ENCODE measurements at regions not wholly inside any gene's neighbourhood (a gene's known extent, or its start where the extent isn't known, plus 50 kb on each side); places are given as distances from the start of the nearest gene placed in this dataset.

DNA sequence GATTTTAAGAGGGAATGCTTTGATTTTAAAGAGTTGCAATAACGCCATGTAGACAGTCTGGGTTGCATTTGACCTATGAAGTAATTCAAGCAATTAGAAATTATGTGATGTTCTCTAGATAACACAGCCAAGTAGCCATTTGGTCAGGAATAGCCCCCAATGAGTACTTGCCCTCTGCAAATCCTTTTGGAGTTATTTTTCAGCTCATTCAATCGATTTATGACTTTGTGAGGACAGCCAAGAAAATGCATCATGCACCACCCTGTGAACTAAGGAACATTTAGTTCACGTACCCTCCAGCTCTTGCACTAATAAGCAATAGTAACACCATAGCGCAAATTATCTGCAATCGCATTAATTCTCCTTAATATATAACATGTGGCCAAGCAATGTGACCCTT lies 552.6 kb upstream of the INTU start:
- H3K27me3 Mint-ChIP-seq (ENCODE audit: low read depth): no peaks in the 10 kb centered on the region
- H3K4me1 Mint-ChIP-seq (ENCODE audit: low read depth): no peaks in the 10 kb centered on the region
- DNase-seq: no peak
- H3K4me3 Mint-ChIP-seq: no peak overlapping the region
- intact Hi-C loops (cut with micrococcal nuclease): no loop called here
- H3K36me3 Mint-ChIP-seq (ENCODE audit: low read depth): no peaks in the 10 kb centered on the region
- CTCF ChIA-PET: no interaction called here
- no peaks in the 10 kb centered on the region for H3K9me3 Mint-ChIP-seq
- H3K27ac Mint-ChIP-seq: no peak overlapping the region

DNA sequence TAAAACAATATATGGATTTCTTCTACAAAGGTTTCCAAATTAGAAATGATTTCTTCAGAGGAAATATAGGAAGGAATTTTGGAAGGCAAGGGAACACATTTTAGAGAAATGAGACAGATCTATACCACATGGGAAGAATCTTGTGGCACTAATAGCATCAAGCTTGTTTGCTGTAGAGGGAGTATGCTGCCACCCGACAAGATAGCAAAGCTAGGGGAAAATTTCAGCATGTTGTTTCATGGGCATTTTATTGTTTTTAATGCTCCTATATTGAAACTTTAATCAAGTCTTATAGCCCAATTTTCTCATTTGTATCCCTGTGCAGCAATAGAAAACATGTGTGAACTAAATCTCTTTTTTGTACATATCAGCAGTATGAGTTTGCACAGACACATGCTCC lies 551.7 kb upstream of the INTU start:
- H3K36me3 Mint-ChIP-seq (ENCODE audit: low read depth): no peaks in the 10 kb centered on the region
- CTCF ChIA-PET: no interaction called here
- intact Hi-C loops (cut with micrococcal nuclease): no loop called here
- H3K27me3 Mint-ChIP-seq (ENCODE audit: low read depth): no peaks in the 10 kb centered on the region
- H3K4me3 Mint-ChIP-seq: no peak overlapping the region
- H3K27ac Mint-ChIP-seq: no peak overlapping the region
- H3K9me3 Mint-ChIP-seq: no peaks in the 10 kb centered on the region
- no peaks in the 10 kb centered on the region for H3K4me1 Mint-ChIP-seq (ENCODE audit: low read depth)
- DNase-seq: no peak

DNA sequence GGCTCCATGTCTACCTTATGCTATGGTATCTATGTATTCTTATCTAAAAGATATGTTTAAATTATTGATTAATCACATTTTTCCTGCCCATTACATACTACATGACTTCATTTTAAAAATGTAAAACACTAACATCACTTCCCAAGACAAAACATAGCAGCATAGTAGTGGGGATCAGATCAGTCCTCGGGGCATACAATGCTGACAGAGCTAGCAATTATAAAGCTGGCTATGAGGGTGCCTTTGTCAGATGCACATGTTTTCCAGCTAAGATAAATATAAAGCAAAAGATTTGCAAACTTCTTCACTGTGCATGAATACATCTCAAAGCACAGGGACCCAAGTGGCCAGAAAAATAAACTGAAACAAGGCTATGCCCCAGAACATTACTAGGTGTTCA lies 549.8 kb upstream of the INTU start:
- Mint-ChIP-seq H3K27ac (no peak overlapping the region), H3K9me3 (no peaks in the 10 kb centered on the region), H3K4me3 (no peak overlapping the region), H3K27me3 (ENCODE audit: low read depth) (no peaks in the 10 kb centered on the region), H3K36me3 (ENCODE audit: low read depth) (no peaks in the 10 kb centered on the region), H3K4me1 (ENCODE audit: low read depth) (no peaks in the 10 kb centered on the region)
- CTCF ChIA-PET: no interaction called here
- no peak for DNase-seq
- intact Hi-C loops (cut with micrococcal nuclease): no loop called here

DNA sequence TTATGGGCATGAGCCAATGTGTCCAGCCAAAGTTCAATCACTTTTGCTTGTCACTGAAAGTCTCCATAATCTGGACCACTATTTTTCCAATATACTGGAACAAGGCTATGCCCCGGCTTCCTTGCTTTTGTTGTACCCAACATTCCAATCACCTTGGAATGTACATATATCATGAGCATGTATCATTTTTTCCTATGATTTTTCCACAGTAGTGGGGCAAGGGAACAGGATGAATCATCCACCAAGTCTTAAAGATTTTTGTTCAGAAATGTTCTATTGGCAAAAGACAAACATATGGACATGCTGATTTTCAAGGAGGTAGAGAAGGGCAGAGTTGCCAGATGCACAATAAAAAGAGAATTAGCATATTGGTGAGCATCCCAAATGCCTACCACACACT lies 548.1 kb upstream of the INTU start:
- intact Hi-C loops (cut with micrococcal nuclease): no loop called here
- no peaks in the 10 kb centered on the region for H3K36me3 Mint-ChIP-seq (ENCODE audit: low read depth)
- H3K27ac Mint-ChIP-seq: no peak overlapping the region
- no peaks in the 10 kb centered on the region for H3K4me1 Mint-ChIP-seq (ENCODE audit: low read depth)
- CTCF ChIA-PET: no interaction called here
- H3K4me3 Mint-ChIP-seq: no peak overlapping the region
- H3K9me3 Mint-ChIP-seq: no peaks in the 10 kb centered on the region
- H3K27me3 Mint-ChIP-seq (ENCODE audit: low read depth): no peaks in the 10 kb centered on the region
- no peak for DNase-seq

DNA sequence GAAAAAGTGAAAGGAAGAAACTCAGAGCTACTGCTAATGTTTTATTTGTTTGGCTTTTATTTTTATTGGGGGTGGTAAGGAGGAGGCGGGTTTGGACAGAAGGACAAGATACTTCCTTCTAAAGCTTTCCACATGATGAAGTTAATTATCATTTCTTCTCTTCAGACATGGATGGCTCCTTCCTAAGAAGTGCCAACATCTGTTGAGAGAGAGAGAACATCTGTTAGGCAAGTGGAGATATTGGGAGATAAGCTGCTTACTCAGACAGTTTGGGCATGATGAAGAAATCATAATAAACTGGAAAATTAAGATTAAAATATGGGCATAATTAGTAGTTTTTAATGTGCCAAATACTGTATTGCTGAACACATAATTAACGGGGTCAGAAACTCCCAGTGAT lies 535.7 kb upstream of the INTU start:
- H3K36me3 Mint-ChIP-seq (ENCODE audit: low read depth): no peaks in the 10 kb centered on the region
- intact Hi-C loops (cut with micrococcal nuclease): no loop called here
- DNase-seq: no peak
- no peaks in the 10 kb centered on the region for H3K4me1 Mint-ChIP-seq (ENCODE audit: low read depth)
- CTCF ChIA-PET: no interaction called here
- no peak overlapping the region for H3K27ac Mint-ChIP-seq
- no peaks in the 10 kb centered on the region for H3K27me3 Mint-ChIP-seq (ENCODE audit: low read depth)
- H3K4me3 Mint-ChIP-seq: no peak overlapping the region
- H3K9me3 Mint-ChIP-seq: peaks cover 15% of the 10 kb centered on the region

DNA sequence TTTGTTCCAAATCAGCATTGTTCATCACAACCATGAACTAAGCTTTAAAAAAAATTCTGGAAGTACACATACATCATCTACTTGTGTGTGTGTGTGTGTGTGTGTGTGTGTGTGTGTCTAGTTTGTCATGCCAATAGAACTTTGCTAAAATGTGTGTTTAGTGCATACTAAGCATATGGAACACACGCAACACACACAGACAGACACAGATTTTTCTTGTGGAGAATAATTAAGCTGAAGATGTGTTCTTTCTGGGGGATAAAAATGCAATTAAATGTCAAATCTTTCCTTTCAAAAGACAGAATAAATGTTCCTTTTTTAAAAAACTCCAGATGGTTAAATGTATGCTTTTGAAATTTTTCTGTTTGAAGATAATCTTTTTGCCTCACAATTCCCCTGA lies 530.4 kb upstream of the INTU start:
- CTCF ChIA-PET: no interaction called here
- no peaks in the 10 kb centered on the region for H3K36me3 Mint-ChIP-seq (ENCODE audit: low read depth)
- no peak overlapping the region for H3K27ac Mint-ChIP-seq
- no peaks in the 10 kb centered on the region for H3K27me3 Mint-ChIP-seq (ENCODE audit: low read depth)
- intact Hi-C loops (cut with micrococcal nuclease): no loop called here
- H3K4me3 Mint-ChIP-seq: no peak overlapping the region
- H3K4me1 Mint-ChIP-seq (ENCODE audit: low read depth): no peaks in the 10 kb centered on the region
- DNase-seq: no peak
- peaks cover 5% of the 10 kb centered on the region for H3K9me3 Mint-ChIP-seq

DNA sequence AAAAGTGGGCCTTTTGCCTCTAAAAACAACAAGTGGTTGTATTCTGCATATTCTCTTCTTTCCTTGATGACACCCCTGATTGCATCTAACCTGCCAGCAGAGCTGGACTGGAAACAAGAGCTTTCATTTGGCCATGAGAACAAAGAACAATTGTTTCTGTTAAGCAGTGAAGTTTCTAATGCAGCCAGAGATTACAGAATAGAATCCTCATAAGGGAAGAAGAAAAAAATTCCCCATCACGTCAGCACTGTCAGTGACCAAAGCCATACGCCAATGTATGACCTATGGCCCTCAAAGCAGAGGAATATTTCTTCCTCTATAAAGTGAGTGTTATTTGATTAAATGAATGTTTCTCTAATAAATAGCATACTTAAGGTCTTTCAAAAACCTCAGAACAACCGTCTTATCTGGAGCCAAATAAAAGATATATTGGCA lies 529.1 kb upstream of the INTU start:
- Mint-ChIP-seq H3K4me1 (ENCODE audit: low read depth) (no peaks in the 10 kb centered on the region), H3K27me3 (ENCODE audit: low read depth) (no peaks in the 10 kb centered on the region), H3K27ac (no peak overlapping the region), H3K9me3 (peaks cover 10% of the 10 kb centered on the region), H3K36me3 (ENCODE audit: low read depth) (no peaks in the 10 kb centered on the region), H3K4me3 (no peak overlapping the region)
- intact Hi-C loops (cut with micrococcal nuclease): no loop called here
- DNase-seq: no peak
- CTCF ChIA-PET: no interaction called here

DNA sequence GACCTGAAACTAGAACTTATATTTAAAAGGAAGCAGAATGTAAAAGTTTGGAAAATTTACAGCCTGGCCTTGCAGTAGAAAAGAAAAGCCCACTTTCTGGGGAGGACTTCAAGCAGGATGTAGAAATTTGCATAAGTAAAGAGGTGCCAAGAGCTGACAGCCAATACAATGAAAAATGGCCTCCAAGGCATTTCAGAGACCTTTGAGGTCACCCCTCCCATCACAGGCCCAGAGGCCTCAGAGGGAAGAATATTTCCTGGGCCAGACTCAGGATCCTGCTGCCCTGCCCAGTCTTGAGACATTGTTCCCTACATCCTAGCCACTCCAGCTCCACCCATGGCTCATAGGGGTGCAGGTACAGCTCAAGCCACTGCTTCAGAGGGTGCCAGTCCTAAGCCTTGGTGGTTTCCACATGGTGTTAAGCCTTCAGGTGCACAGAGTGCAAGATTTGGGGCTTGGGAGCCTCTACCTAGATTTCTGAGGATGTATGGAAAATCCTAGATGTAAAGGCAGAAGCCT lies 518.9 kb upstream of the INTU start:
- CTCF ChIA-PET: no interaction called here
- Mint-ChIP-seq H3K36me3 (ENCODE audit: low read depth) (no peaks in the 10 kb centered on the region), H3K4me1 (ENCODE audit: low read depth) (no peaks in the 10 kb centered on the region), H3K9me3 (peaks cover 6% of the 10 kb centered on the region), H3K4me3 (no peak overlapping the region), H3K27ac (no peak overlapping the region), H3K27me3 (ENCODE audit: low read depth) (no peaks in the 10 kb centered on the region)
- DNase-seq: no peak
- intact Hi-C loops (cut with micrococcal nuclease): no loop called here

DNA sequence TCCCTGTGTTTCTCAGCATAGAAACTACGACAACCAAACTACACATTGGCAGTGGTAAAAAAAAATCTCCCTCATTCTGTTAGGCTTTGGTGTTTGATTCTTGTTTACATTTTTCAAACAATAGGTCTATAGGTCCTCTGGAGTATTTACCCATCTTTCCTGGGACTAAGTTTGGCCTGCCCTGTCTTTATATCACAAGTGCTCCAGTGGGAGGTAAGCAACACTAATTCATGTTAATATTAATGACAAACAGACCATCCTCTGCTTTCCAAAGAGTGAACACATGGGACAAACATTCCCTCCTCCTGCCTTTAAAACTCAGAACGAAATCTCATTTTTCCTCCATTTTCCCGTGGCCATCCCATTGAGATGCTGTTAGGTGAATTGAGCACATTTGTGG lies 514.1 kb upstream of the INTU start:
- CTCF ChIA-PET: interaction anchor here (0.7 kb wide), 1 partner anchor 829 kb away, joined by 3 read pairs; no protein-coding TSS in a partner anchor
- no peaks in the 10 kb centered on the region for H3K36me3 Mint-ChIP-seq (ENCODE audit: low read depth)
- intact Hi-C loops (cut with micrococcal nuclease): no loop called here
- H3K9me3 Mint-ChIP-seq: peaks cover 2% of the 10 kb centered on the region
- no peaks in the 10 kb centered on the region for H3K27me3 Mint-ChIP-seq (ENCODE audit: low read depth)
- no peak for DNase-seq
- H3K4me3 Mint-ChIP-seq: no peak overlapping the region
- H3K27ac Mint-ChIP-seq: no peak overlapping the region
- no peaks in the 10 kb centered on the region for H3K4me1 Mint-ChIP-seq (ENCODE audit: low read depth)

DNA sequence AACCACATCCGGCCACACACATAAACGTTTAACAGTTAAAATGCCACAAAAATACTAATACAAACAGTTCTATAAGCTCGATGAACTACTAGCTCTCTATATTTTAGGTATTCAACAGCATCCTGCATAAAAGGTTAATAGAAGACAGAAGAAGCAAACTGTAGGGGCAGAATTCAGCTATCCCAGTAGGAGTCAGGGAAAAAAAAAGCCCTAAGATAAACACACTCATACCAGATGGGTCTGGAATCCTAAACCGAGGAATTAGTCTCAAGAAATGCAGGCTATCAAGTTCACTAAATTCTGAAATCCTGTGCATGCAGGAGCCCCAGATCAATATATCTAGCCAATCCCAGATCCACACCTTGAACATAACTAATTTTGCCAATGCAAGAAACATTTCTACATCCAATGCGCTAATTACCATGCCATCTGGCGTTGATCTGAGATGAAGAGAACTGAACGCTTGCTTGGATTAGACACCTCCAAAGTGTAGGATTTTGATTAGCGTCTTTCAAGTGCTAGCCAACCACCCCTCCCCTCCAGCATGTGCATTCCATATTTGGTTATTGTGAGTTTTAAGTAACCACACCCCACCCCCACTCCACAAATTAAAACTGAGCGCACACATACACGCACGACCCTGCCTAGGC lies 512.2 kb upstream of the INTU start:
- H3K36me3 Mint-ChIP-seq (ENCODE audit: low read depth): no peaks in the 10 kb centered on the region
- DNase-seq: no peak
- H3K27me3 Mint-ChIP-seq (ENCODE audit: low read depth): no peaks in the 10 kb centered on the region
- no peak overlapping the region for H3K4me3 Mint-ChIP-seq
- no peak overlapping the region for H3K27ac Mint-ChIP-seq
- intact Hi-C loops (cut with micrococcal nuclease): no loop called here
- CTCF ChIA-PET: no interaction called here
- no peaks in the 10 kb centered on the region for H3K4me1 Mint-ChIP-seq (ENCODE audit: low read depth)
- H3K9me3 Mint-ChIP-seq: peaks cover 2% of the 10 kb centered on the region

DNA sequence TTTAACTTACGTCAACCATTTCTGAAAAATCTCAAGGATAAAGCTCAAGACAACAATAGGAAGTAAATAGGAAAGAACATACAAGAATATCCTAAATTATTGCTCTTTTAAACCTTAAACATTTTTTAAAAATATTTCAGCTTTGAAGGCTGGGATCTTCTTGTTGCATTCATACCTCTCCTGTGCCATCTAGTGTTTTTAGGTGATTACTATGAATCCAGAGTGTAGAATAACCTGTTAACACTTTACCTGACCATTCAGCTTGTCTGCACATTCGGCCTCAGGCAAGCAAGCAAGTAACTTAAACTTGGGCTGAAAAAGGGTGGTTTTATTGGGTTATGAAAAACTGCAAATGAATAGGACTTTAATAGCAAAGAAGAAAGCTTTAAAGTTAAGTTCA lies 507.8 kb upstream of the INTU start:
- CTCF ChIA-PET: no interaction called here
- Mint-ChIP-seq H3K4me1 (ENCODE audit: low read depth) (no peaks in the 10 kb centered on the region), H3K27me3 (ENCODE audit: low read depth) (no peaks in the 10 kb centered on the region), H3K9me3 (peaks cover 2% of the 10 kb centered on the region), H3K27ac (no peak overlapping the region), H3K36me3 (ENCODE audit: low read depth) (no peaks in the 10 kb centered on the region), H3K4me3 (no peak overlapping the region)
- intact Hi-C loops (cut with micrococcal nuclease): no loop called here
- DNase-seq: no peak

DNA sequence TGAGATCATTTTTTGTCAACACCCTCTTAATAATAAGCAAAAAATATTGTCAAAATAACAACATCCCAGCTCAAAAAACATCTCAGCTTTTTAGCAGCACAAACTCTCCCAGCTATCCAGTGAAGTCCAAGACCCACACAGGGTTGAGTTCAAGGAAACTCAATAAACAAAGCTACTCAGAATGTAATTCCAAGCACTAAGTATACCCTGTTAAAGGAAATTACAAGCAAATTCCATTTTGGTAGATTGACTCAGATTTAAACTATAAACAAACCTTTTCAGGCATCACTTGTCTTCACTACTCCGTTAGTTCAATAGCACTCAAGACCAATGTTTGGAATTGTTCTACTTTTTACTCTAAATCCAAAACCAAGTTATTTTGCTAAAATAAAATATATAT lies 506.0 kb upstream of the INTU start:
- H3K4me3 Mint-ChIP-seq: no peak overlapping the region
- no peaks in the 10 kb centered on the region for H3K4me1 Mint-ChIP-seq (ENCODE audit: low read depth)
- no peak overlapping the region for H3K27ac Mint-ChIP-seq
- CTCF ChIA-PET: no interaction called here
- no peaks in the 10 kb centered on the region for H3K27me3 Mint-ChIP-seq (ENCODE audit: low read depth)
- DNase-seq: no peak
- no peaks in the 10 kb centered on the region for H3K36me3 Mint-ChIP-seq (ENCODE audit: low read depth)
- H3K9me3 Mint-ChIP-seq: peaks cover 1% of the 10 kb centered on the region
- intact Hi-C loops (cut with micrococcal nuclease): no loop called here

DNA sequence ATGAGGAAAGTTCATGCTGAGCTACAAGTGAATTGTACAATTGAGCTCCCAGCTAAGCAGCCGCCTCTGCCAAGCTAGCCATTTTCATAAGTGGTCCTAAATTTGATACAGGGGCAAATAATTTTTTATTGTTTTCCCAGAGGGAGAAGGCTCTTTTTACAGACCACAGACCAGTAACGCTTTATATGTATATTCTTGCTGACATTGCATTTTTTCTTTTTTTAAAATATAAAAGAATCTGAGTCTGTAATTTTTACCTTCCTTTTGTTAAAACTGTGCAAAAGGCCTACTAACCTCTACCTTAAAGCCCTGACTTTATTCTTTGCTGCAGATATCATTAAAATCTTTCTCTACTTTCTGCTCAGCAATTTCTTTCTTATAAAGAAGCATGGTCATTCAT lies 501.2 kb upstream of the INTU start:
- Mint-ChIP-seq H3K27me3 (ENCODE audit: low read depth) (no peaks in the 10 kb centered on the region), H3K27ac (no peak overlapping the region), H3K36me3 (ENCODE audit: low read depth) (no peaks in the 10 kb centered on the region), H3K9me3 (peaks cover 5% of the 10 kb centered on the region), H3K4me1 (ENCODE audit: low read depth) (no peaks in the 10 kb centered on the region), H3K4me3 (no peak overlapping the region)
- CTCF ChIA-PET: no interaction called here
- no peak for DNase-seq
- intact Hi-C loops (cut with micrococcal nuclease): no loop called here

DNA sequence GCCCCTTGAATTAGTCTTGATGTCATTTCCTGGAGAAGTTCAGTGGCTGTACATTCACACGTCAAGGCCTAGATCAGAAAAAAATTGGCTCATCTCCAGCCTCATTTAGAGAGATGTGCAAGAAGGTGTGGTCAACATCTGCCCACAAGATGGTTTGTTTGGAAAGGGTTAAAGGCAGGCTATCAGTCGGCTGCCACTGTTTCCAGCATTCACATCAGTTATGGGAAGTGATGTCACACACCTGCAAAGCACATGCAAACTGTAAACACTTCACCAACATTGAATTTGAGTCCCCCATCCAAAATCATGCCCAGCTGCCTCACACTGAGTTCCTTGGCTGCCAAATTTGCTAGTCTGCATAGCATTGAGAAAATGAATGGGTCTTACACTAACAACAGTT lies 498.3 kb upstream of the INTU start:
- H3K4me1 Mint-ChIP-seq (ENCODE audit: low read depth): no peaks in the 10 kb centered on the region
- DNase-seq: no peak

More for the DNA sequence above, 498.3 kb upstream of the INTU start:
- Mint-ChIP-seq H3K36me3 (ENCODE audit: low read depth) (no peaks in the 10 kb centered on the region), H3K27ac (no peak overlapping the region), H3K9me3 (peaks cover 5% of the 10 kb centered on the region), H3K4me3 (no peak overlapping the region), H3K27me3 (ENCODE audit: low read depth) (no peaks in the 10 kb centered on the region)
- CTCF ChIA-PET: no interaction called here
- intact Hi-C loops (cut with micrococcal nuclease): no loop called here
